GM20000 (cell line): ENCODE measurements at regions not wholly inside any gene's neighbourhood (a gene's known extent, or its start where the extent isn't known, plus 50 kb on each side); places are given as distances from the start of the nearest gene placed in this dataset.
"Not testable (repeated sequence)": the region's sequence is repeated elsewhere in the genome, so short reads cannot be mapped to it uniquely, and the experiment has no call there.

Experiments
- DNase-seq: peaks from one replicate; pipeline ENCODE4 v3.0.0; 2012; ENCODE audit warnings: low spot score
- CTCF ChIP-seq: IDR thresholded peaks from 2 replicates; pipeline ENCODE4 v1.5.1; 2012; ENCODE audit warnings: mild to moderate bottlenecking, control low read depth; ENCODE audit errors: extremely low read depth, missing control alignments

- TF ChIP-seq CTCF, result no peak
- DNase-seq, result no peak
Observed at GRCh38 chr1:228668553-228669241, 66.6 kb upstream of the RHOU start.

- no peak for DNase-seq
- TF ChIP-seq CTCF, result no peak
Observed at GRCh38 chr1:228669242-228669585, 66.1 kb upstream of the RHOU start.

- not testable (repeated sequence) for DNase-seq
Observed at GRCh38 chr1:228681076-228681565, 54.2 kb upstream of the RHOU start.

GRCh38 chr1:228683428-228683827 lies 51.9 kb upstream of the RHOU start:
- no peak for TF ChIP-seq CTCF
- DNase-seq, result no peak

- DNase-seq, result no peak
- no peak for TF ChIP-seq CTCF
Observed at GRCh38 chr1:228684607-228685006, 50.7 kb upstream of the RHOU start.

- TF ChIP-seq CTCF, result no peak
- DNase-seq, result no peak
Observed at GRCh38 chr1:228685081-228685660, 50.1 kb upstream of the RHOU start.
